Prostate gland (tissue), 2 donors: ENCODE measurements at regions not wholly inside any gene's neighbourhood (a gene's known extent, or its start where the extent isn't known, plus 50 kb on each side); places are given as distances from the start of the nearest gene placed in this dataset.

Experiments
- CTCF ChIP-seq, 4 experiments: fragments of 200-600 bp in 2 of 4; fragments of 450-650 bp in 2 of 4; sonication (generic) in 2 of 4; IDR thresholded peaks; 1 replicate in 3 of 4; 2 replicates in 1 of 4; pipeline ENCODE4 v1.5.1; 2016 to 2019; ENCODE audit warnings: antibody characterized with exemption in 4 of 4, mild to moderate bottlenecking in 2 of 4, moderate library complexity in 2 of 4
- POLR2A ChIP-seq: fragments of 450-650 bp; IDR thresholded peaks from one replicate; pipeline ENCODE4 v1.6.1; 2016; ENCODE audit warnings: antibody characterized with exemption, mild to moderate bottlenecking
- POLR2AphosphoS5 ChIP-seq: sonication (generic); formaldehyde crosslinking; IDR thresholded peaks from one replicate; pipeline ENCODE4 v1.6.1; 2017; ENCODE audit warnings: antibody characterized with exemption

- TF ChIP-seq POLR2AphosphoS5 (no peak), POLR2A (no peak), CTCF (IDR thresholded peaks at IDR 0.05) (no peak)
Measured at GRCh38 chr1:209349363-209350308, 233.9 kb upstream of the CAMK1G start.
